ENCODE measurements at regions not wholly inside any gene's neighbourhood (a gene's known extent, or its start where the extent isn't known, plus 50 kb on each side); places are given as distances from the start of the nearest gene placed in this dataset.

GRCh38 chr12:77231501-77231918 lies 166.1 kb upstream of the E2F7 start:
- TF ChIP-seq CTCF (IDR thresholded peaks at IDR 0.05) (no peak), POLR2A (IDR thresholded peaks at IDR 0.05) (no peak)
